Esophagus squamous epithelium (tissue), 4 donors: ENCODE measurements at regions not wholly inside any gene's neighbourhood (a gene's known extent, or its start where the extent isn't known, plus 50 kb on each side); places are given as distances from the start of the nearest gene placed in this dataset.
"Not testable (repeated sequence)": the region's sequence is repeated elsewhere in the genome, so short reads cannot be mapped to it uniquely, and the experiment has no call there.

Source experiments
- CTCF ChIP-seq, 6 experiments: fragments of 450-650 bp in 4 of 6; fragments of 200-600 bp in 2 of 6; sonication (generic) in 2 of 6; IDR thresholded peaks; one replicate each; pipeline ENCODE4 v1.5.1; 2016 to 2019; ENCODE audit warnings: antibody characterized with exemption in 6 of 6, mild to moderate bottlenecking in 4 of 6, moderate library complexity in 4 of 6
- POLR2A ChIP-seq, 4 donors: fragments of 450-650 bp; IDR thresholded peaks; one replicate each; pipeline ENCODE4 v1.6.1; 2017; ENCODE audit warnings: antibody characterized with exemption in 4 of 4, mild to moderate bottlenecking in 4 of 4, moderate library complexity in 3 of 4

- not testable (repeated sequence) for TF ChIP-seq CTCF, POLR2A (IDR thresholded peaks at IDR 0.05)
These were observed 1014.9 kb downstream of the SOCS6 start for GRCh38 chr18:71303743-71304142.
